H1 (cell line): ENCODE measurements at regions not wholly inside any gene's neighbourhood (a gene's known extent, or its start where the extent isn't known, plus 50 kb on each side); places are given as distances from the start of the nearest gene placed in this dataset.
A peak's percentile ranks its signal among the peaks of the same experiment; 100 is the strongest.

Source experiments
- CTCF ChIA-PET: fragments of 300-600 bp; sonication (Branson Sonifier 250); formaldehyde crosslinking; loops from one replicate; lab custom pipeline; 2021; ENCODE audit not compliant: partially characterized antibody; lab: Charles Lee
- POLR2A ChIA-PET: fragments of 300-600 bp; sonication (Branson Sonifier 250); formaldehyde crosslinking; loops from one replicate; lab custom pipeline; 2021; ENCODE audit warnings: inconsistent platforms; ENCODE audit not compliant: partially characterized antibody; lab: Charles Lee
- DNase-seq, 2 experiments: peaks; one replicate each; pipeline versions ENCODE4 v3.0.0 to v3.0.0-alpha.2; 2010 to 2022; ENCODE audit warnings: low spot score in 2 of 2, low read depth in 1 of 2, mixed read lengths in 1 of 2
- FAIRE-seq: peaks from 2 replicates; lab custom pipeline; 2011; peaks lifted over from hg19 to GRCh38; lab: Jason Lieb, UNC
- H2AFZ ChIP-seq: 2 replicates; pipeline ENCODE4 v1.8.1; 2012; ENCODE audit warnings: low read length, inconsistent platforms
- H2AK5ac ChIP-seq: 2 replicates; pipeline ENCODE4 v1.6.1; 2013; ENCODE audit warnings: low read depth, low read length
- H2BK120ac ChIP-seq: replicated peaks from 2 replicates; pipeline ENCODE3; 2013; ENCODE audit warnings: low read depth, low read length, inconsistent platforms
- H2BK12ac ChIP-seq: 2 replicates; pipeline ENCODE4 v1.6.1; 2013; ENCODE audit warnings: low read depth, low read length
- H2BK15ac ChIP-seq: 2 replicates; pipeline ENCODE4 v1.6.1; 2013; ENCODE audit warnings: low read length
- H2BK20ac ChIP-seq: 2 replicates; pipeline ENCODE4 v1.6.1; 2013; ENCODE audit warnings: low read length
- H2BK5ac ChIP-seq: 2 replicates; pipeline ENCODE4 v1.6.1; 2013; ENCODE audit warnings: low read depth, low read length
- H3K14ac ChIP-seq: 2 replicates; pipeline ENCODE4 v1.6.1; 2013; ENCODE audit warnings: inconsistent platforms; ENCODE audit not compliant: insufficient read length
- H3K18ac ChIP-seq: 2 replicates; pipeline ENCODE4 v1.6.1; 2013; ENCODE audit warnings: low read length; ENCODE audit errors: extremely low read depth
- H3K23ac ChIP-seq: 2 replicates; pipeline ENCODE4 v1.6.1; 2013; ENCODE audit warnings: inconsistent platforms; ENCODE audit not compliant: insufficient read length
- H3K23me2 ChIP-seq: 2 replicates; pipeline ENCODE4 v1.6.1; 2013; ENCODE audit warnings: low read depth, low read length
- H3K27ac ChIP-seq: 2 replicates; pipeline ENCODE4 v1.6.1; 2011; ENCODE audit warnings: low read depth, low read length, inconsistent platforms
- H3K27me3 ChIP-seq, 4 experiments: replicated peaks in 1 of 4; 1 replicate in 1 of 4; 2 replicates in 3 of 4; pipeline versions ENCODE4 v1.6.1 to v1.8.1; 2011 to 2013; ENCODE audit warnings: low read length in 3 of 4, mild to moderate bottlenecking in 3 of 4, inconsistent platforms in 2 of 4, mixed read lengths in 2 of 4, moderate library complexity in 1 of 4; ENCODE audit not compliant: control insufficient read depth in 3 of 4, insufficient read depth in 3 of 4; ENCODE audit errors: extremely low read depth in 1 of 4
- H3K36me3 ChIP-seq, 4 experiments: 2 replicates each; pipeline versions ENCODE4 v1.6.1 to v1.8.1; 2011 to 2013; ENCODE audit warnings: mild to moderate bottlenecking in 4 of 4, low read length in 3 of 4, moderate library complexity in 2 of 4, control low read depth in 1 of 4, inconsistent platforms in 1 of 4; ENCODE audit not compliant: insufficient read depth in 4 of 4, control insufficient read depth in 2 of 4
- H3K4ac ChIP-seq: replicated peaks from 2 replicates; pipeline ENCODE3; 2013; ENCODE audit warnings: low read length, low read depth, mixed read lengths, inconsistent platforms; ENCODE audit not compliant: insufficient read length
- H3K4me1 ChIP-seq, 4 experiments: replicated peaks in 1 of 4; 1 replicate in 1 of 4; 2 replicates in 3 of 4; pipeline versions ENCODE4 v1.6.1 to v1.8.1; 2011 to 2013; ENCODE audit warnings: low read length in 3 of 4, inconsistent platforms in 2 of 4, mixed read lengths in 1 of 4; ENCODE audit not compliant: insufficient read depth in 4 of 4, control insufficient read depth in 3 of 4
- H3K4me2 ChIP-seq, 2 experiments: 2 replicates each; pipeline versions ENCODE4 v1.6.1 to v1.8.1; 2011 to 2013; ENCODE audit warnings: low read depth in 2 of 2, low read length in 2 of 2, control low read depth in 1 of 2, inconsistent platforms in 1 of 2, mild to moderate bottlenecking in 1 of 2; ENCODE audit not compliant: insufficient read depth in 1 of 2
- H3K4me3 ChIP-seq, 4 experiments: fragments of 200-600, 300-600 bp in 1 of 4; sonication (generic), shearing (Covaris generic), sonication (Bioruptor Twin) in 1 of 4; 2 replicates each; pipeline versions ENCODE4 v1.5.1 to v1.8.1; 2011 to 2016; ENCODE audit warnings: low read length in 4 of 4, low read depth in 3 of 4, control low read depth in 2 of 4, inconsistent platforms in 2 of 4, mild to moderate bottlenecking in 2 of 4, mixed read lengths in 1 of 4, moderate library complexity in 1 of 4; ENCODE audit not compliant: insufficient read depth in 2 of 4; ENCODE audit errors: extremely low read depth in 1 of 4
- H3K56ac ChIP-seq: replicated peaks from 2 replicates; pipeline ENCODE3; 2013; ENCODE audit warnings: low read depth, mild to moderate bottlenecking, mixed read lengths, low read length, inconsistent platforms; ENCODE audit not compliant: insufficient read length
- H3K79me1 ChIP-seq: 2 replicates; pipeline ENCODE4 v1.6.1; 2013; ENCODE audit warnings: low read depth, low read length, control low read depth
- H3K79me2 ChIP-seq, 2 experiments: 2 replicates each; pipeline versions ENCODE4 v1.6.1 to v1.8.1; 2012 to 2013; ENCODE audit warnings: low read length in 2 of 2, mild to moderate bottlenecking in 2 of 2, inconsistent platforms in 1 of 2; ENCODE audit not compliant: insufficient read depth in 2 of 2, control insufficient read depth in 1 of 2
- H3K9ac ChIP-seq, 4 experiments: replicated peaks in 1 of 4; 1 replicate in 1 of 4; 2 replicates in 3 of 4; pipeline versions ENCODE4 v1.6.1 to v1.8.1; 2011 to 2013; ENCODE audit warnings: low read depth in 3 of 4, low read length in 3 of 4, control low read depth in 2 of 4, mild to moderate bottlenecking in 2 of 4, moderate library complexity in 2 of 4, inconsistent platforms in 1 of 4; ENCODE audit errors: extremely low read depth in 1 of 4
- H3K9me3 ChIP-seq, 2 experiments: 2 replicates each; pipeline versions ENCODE4 v1.6.1 to v1.8.1; 2012 to 2013; ENCODE audit warnings: mild to moderate bottlenecking in 2 of 2, moderate library complexity in 2 of 2, control low read depth in 1 of 2, inconsistent platforms in 1 of 2, low read depth in 1 of 2, low read length in 1 of 2, mixed read lengths in 1 of 2; ENCODE audit not compliant: insufficient read depth in 2 of 2
- H4K20me1 ChIP-seq, 2 experiments: replicated peaks in 1 of 2; 2 replicates each; pipeline versions ENCODE3 to v1.8.1; 2011 to 2013; ENCODE audit warnings: inconsistent platforms in 2 of 2, low read length in 2 of 2, mild to moderate bottlenecking in 1 of 2; ENCODE audit not compliant: insufficient read depth in 2 of 2, control insufficient read depth in 1 of 2
- H4K5ac ChIP-seq: 2 replicates; pipeline ENCODE4 v1.6.1; 2013; ENCODE audit warnings: low read length, low read depth, mixed read lengths, inconsistent platforms; ENCODE audit not compliant: insufficient read length
- H4K8ac ChIP-seq: 2 replicates; pipeline ENCODE4 v1.8.0; 2013; ENCODE audit warnings: mild to moderate bottlenecking, moderate library complexity, low read length, inconsistent platforms; ENCODE audit not compliant: insufficient read depth; ENCODE audit errors: extremely low read depth
- H4K91ac ChIP-seq: replicated peaks from 2 replicates; pipeline ENCODE3; 2013; ENCODE audit warnings: low read length, mixed read lengths, inconsistent platforms; ENCODE audit not compliant: insufficient read length
- GTF2F1 ChIP-seq: IDR thresholded peaks from 2 replicates; pipeline ENCODE4 v1.6.1; 2012; ENCODE audit warnings: low read depth, low read length, improper control_type of control experiment, borderline replicate concordance
- HDAC2 ChIP-seq, 2 experiments: fragments of 300-600 bp in 1 of 2; sonication (generic) in 1 of 2; IDR thresholded peaks; 2 replicates each; pipeline ENCODE4 v1.6.1; 2011 to 2012; ENCODE audit warnings: low read depth in 2 of 2, low read length in 2 of 2, mild to moderate bottlenecking in 2 of 2, moderate library complexity in 2 of 2, borderline replicate concordance in 1 of 2, inconsistent platforms in 1 of 2
- HDAC6 ChIP-seq: IDR thresholded peaks from one replicate; pipeline ENCODE4 v1.7.1; 2012; ENCODE audit warnings: low read depth, mild to moderate bottlenecking, inconsistent platforms, low read length, moderate library complexity
- JUN ChIP-seq: IDR thresholded peaks from 2 replicates; pipeline ENCODE4 v1.6.1; 2011; ENCODE audit warnings: low read depth, mild to moderate bottlenecking, improper control_type of control experiment, low read length
- JUND ChIP-seq: IDR thresholded peaks from 2 replicates; pipeline ENCODE4 v1.6.1; 2011; ENCODE audit warnings: mild to moderate bottlenecking, improper control_type of control experiment, low read length
- POU5F1 ChIP-seq: IDR thresholded peaks from 2 replicates; pipeline ENCODE4 v1.6.1; 2011; ENCODE audit warnings: low read depth, mild to moderate bottlenecking, low read length, moderate library complexity
- SIN3A ChIP-seq, 2 experiments: IDR thresholded peaks in 1 of 2; conservative IDR thresholded peaks in 1 of 2; 2 replicates each; pipeline ENCODE4 v1.6.1; 2011 to 2012; ENCODE audit warnings: low read length in 2 of 2, improper control_type of control experiment in 1 of 2, low read depth in 1 of 2, mild to moderate bottlenecking in 1 of 2
- SIX5 ChIP-seq: IDR thresholded peaks from 2 replicates; pipeline ENCODE4 v1.6.1; 2011; ENCODE audit warnings: mild to moderate bottlenecking, low read depth, low read length
- SUZ12 ChIP-seq: fragments of 200-600 bp; sonication (generic); IDR thresholded peaks from 2 replicates; pipeline ENCODE4 v1.6.1; 2012; ENCODE audit warnings: mild to moderate bottlenecking, inconsistent platforms, low read length, moderate library complexity, mixed read lengths
- WGBS, 2 experiments: shearing (Covaris generic) in 1 of 2; methylation state at CpG; one replicate each; pipeline versions ENCODE4 v1.1.6 to v1.1.7; 2013 to 2015; ENCODE audit warnings: low lambda C conversion rate in 2 of 2, mixed read lengths in 2 of 2, inconsistent platforms in 1 of 2, low coverage in 1 of 2, missing lambda C conversion rate in 1 of 2; ENCODE audit not compliant: insufficient replicate concordance in 2 of 2, insufficient coverage in 1 of 2, insufficient read length in 1 of 2; ENCODE audit errors: extremely low coverage in 1 of 2, missing lambda C conversion rate in 1 of 2; 5-methylcytosine and 5-hydroxymethylcytosine counted together

- Histone ChIP-seq H4K8ac (no peak overlapping the region), H3K9me3 (no peaks in the 10 kb centered on the region), H4K20me1 (no peaks in the 10 kb centered on the region), H2BK20ac (0 out of 2 replicates have a peak overlapping the region, but pooled peaks have one; percentile 26), H3K79me2 (no peaks in the 10 kb centered on the region), H2BK5ac (no peak overlapping the region), H3K4ac (no peak overlapping the region), H2BK12ac (no peak overlapping the region), H2AFZ (no peak overlapping the region), H3K4me2 (no peak overlapping the region), H3K56ac (no peak overlapping the region), H3K9ac (no peak overlapping the region), H3K23me2 (no peaks in the 10 kb centered on the region), H2AK5ac (no peak overlapping the region), H3K4me3 (no peak overlapping the region), H3K14ac (no peak overlapping the region), H2BK120ac (no peak overlapping the region), H3K27ac (no peak overlapping the region), H4K91ac (no peak overlapping the region), H4K5ac (no peak overlapping the region), H3K23ac (no peak overlapping the region), H3K4me1 (no peaks in the 10 kb centered on the region; a peak in 3 of 7 replicates), H3K36me3 (no peaks in the 10 kb centered on the region), H2BK15ac (no peak overlapping the region), H3K79me1 (no peaks in the 10 kb centered on the region), H3K18ac (no peak overlapping the region), H3K27me3 (no peaks in the 10 kb centered on the region)
- WGBS, 2 experiments = 84% methylated on average over 9 of the region's 10 CpGs; no CpG with 5 or more reads in 1 of the 2 experiments
- POLR2A ChIA-PET = no interaction called here
- TF ChIP-seq SIN3A (conservative IDR thresholded peaks at IDR 0.05 in 1 of 2, IDR thresholded peaks at IDR 0.05 in 1 of 2; ENCODE audit: low read depth in 1 of 2, low read length in 2 of 2) (no peak), HDAC6 (no peak), GTF2F1 (no peak), JUND (no peak), SUZ12 (no peak), JUN (no peak), POU5F1 (no peak), HDAC2 (IDR thresholded peaks at IDR 0.05; ENCODE audit: borderline replicate concordance in 1 of 2, low read depth in 2 of 2, low read length in 2 of 2) (no peak), SIX5 (no peak)
- FAIRE-seq (no peak), DNase-seq (no peak)
- CTCF ChIA-PET = interaction anchor here (0.7 to 6.9 kb wide), 12 partner anchors 11 to 1022 kb away, joined by 3 to 64 read pairs (median 4); no protein-coding TSS in a partner anchor
These were observed 266.3 kb downstream of the CDC5L start for GRCh38 chr6:44653761-44654218.
